Fibroblast of pulmonary artery (primary cell): ENCODE measurements at regions not wholly inside any gene's neighbourhood (a gene's known extent, or its start where the extent isn't known, plus 50 kb on each side); places are given as distances from the start of the nearest gene placed in this dataset.

Experiments
- DNase-seq: peaks from one replicate; pipeline ENCODE4 v3.0.0-alpha.2; 2010; ENCODE audit warnings: low read depth
- H3K4me3 ChIP-seq: replicated peaks from 2 replicates; pipeline ENCODE4 v1.5.1; 2011; ENCODE audit warnings: low read depth, mild to moderate bottlenecking, control low read depth, low read length, moderate library complexity
- TF ChIP-seq, protein P1 (sequence below): IDR thresholded peaks from 2 replicates; pipeline ENCODE4 v1.5.1; 2011; ENCODE audit warnings: mild to moderate bottlenecking, control low read depth, low read length, inconsistent platforms; ENCODE audit errors: missing control alignments

DNA sequence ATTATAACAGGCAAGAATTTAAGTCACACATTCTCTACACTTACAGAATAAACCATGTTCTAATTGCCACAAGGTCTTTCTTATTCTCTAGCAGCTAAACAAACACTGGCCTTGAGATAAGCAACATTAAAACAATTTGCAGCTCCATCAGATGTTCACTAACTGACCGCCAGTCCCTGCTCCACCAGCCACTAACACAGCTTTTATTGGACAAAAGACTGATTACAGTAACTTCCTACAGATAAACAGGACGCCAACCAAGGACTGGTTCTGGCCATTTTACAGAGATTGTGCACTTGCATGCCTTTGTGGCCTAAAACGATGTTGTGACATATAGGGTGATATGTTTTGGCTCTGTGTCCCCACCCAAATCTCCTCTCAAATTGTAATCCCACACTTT, 388.9 kb upstream of the LRRC4C start:
- no peak overlapping the region for H3K4me3 ChIP-seq
- no peak for DNase-seq
- TF ChIP-seq, protein P1, sequence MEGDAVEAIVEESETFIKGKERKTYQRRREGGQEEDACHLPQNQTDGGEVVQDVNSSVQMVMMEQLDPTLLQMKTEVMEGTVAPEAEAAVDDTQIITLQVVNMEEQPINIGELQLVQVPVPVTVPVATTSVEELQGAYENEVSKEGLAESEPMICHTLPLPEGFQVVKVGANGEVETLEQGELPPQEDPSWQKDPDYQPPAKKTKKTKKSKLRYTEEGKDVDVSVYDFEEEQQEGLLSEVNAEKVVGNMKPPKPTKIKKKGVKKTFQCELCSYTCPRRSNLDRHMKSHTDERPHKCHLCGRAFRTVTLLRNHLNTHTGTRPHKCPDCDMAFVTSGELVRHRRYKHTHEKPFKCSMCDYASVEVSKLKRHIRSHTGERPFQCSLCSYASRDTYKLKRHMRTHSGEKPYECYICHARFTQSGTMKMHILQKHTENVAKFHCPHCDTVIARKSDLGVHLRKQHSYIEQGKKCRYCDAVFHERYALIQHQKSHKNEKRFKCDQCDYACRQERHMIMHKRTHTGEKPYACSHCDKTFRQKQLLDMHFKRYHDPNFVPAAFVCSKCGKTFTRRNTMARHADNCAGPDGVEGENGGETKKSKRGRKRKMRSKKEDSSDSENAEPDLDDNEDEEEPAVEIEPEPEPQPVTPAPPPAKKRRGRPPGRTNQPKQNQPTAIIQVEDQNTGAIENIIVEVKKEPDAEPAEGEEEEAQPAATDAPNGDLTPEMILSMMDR, result no peak

- TF ChIP-seq, protein P1, result no peak
- no peak overlapping the region for H3K4me3 ChIP-seq
- DNase-seq, result no peak
These were observed 389.8 kb upstream of the LRRC4C start for GRCh38 chr11:41849250-41849649.

DNA sequence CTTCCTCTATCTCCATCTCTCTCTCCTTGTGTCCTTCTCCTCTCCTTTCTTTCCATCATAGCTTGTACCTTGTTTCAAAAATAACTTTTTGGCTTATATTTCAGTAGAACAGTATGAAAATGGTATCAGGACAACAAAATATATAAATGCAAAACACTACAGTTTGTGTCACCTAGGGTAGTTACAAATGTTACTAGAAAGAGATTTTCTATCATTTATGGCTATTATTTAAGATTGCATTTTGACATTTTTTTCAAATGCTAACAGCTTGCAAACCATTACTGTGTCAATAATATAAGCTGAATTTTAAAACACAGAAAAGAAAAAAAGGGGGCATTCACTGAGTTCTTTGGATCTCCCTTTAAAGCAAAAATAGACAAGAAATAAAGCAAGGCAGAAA, 392.3 kb upstream of the LRRC4C start:
- TF ChIP-seq, protein P1, result no peak
- DNase-seq, result no peak
- no peak overlapping the region for H3K4me3 ChIP-seq

DNA sequence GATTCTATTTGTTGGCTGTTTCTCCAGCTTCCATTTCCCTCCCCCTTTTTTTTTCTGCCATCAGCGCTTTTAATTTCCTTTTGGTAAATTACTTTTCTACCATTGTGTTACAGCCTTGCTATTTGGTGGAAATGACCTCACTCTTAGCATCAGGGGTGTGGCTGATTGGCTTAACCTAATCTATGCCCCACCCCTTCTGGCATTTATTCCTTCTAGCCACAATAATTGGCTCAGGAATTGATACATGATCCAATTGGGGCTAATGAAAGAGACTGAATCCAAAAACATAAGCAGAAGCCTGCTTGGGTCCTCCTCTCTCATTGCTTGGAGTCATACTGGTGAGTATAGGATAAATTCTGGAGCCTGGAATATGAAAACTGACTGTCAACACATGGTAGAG, 402.4 kb upstream of the LRRC4C start:
- DNase-seq, result no peak
- TF ChIP-seq, protein P1, result no peak

GRCh38 chr11:41866525-41866924, 407.1 kb upstream of the LRRC4C start:
- H3K4me3 ChIP-seq, result no peak overlapping the region
- no peak for DNase-seq
- TF ChIP-seq, protein P1, result no peak

More for the DNA sequence above, 402.4 kb upstream of the LRRC4C start:
- H3K4me3 ChIP-seq, result no peak overlapping the region

GRCh38 chr11:41868606-41869005, 409.2 kb upstream of the LRRC4C start:
- no peak overlapping the region for H3K4me3 ChIP-seq
- TF ChIP-seq, protein P1, result no peak
- no peak for DNase-seq

GRCh38 chr11:41872426-41872825, 413.0 kb upstream of the LRRC4C start:
- H3K4me3 ChIP-seq, result no peak overlapping the region
- DNase-seq, result no peak
- TF ChIP-seq, protein P1, result no peak
